RPMI7951 (cell line): ENCODE measurements at regions not wholly inside any gene's neighbourhood (a gene's known extent, or its start where the extent isn't known, plus 50 kb on each side); places are given as distances from the start of the nearest gene placed in this dataset.

Source experiments
- DNase-seq: peaks from one replicate; pipeline ENCODE4 v3.0.0-alpha.2; 2012; ENCODE audit warnings: low read depth

DNA sequence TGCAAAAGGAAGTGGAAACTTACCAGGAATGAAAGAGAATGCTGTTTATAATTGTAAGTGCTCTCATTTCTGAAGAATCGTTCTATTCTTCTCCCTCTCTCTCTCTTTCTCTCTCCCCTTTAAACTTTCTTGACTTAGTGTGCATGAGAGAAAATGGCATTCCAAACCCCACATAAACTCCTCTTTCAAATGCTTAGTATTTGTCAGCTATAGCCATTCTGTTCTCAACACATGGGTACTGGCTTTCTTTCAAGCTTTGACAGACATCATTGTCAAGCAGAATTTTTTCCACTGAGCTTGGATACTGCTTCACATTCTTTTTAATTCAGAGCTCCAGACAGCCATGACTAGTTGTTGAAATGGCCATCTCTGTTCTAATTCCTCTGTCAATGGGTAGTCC is 51.1 kb upstream of the PREP start:
- no peak for DNase-seq

DNA sequence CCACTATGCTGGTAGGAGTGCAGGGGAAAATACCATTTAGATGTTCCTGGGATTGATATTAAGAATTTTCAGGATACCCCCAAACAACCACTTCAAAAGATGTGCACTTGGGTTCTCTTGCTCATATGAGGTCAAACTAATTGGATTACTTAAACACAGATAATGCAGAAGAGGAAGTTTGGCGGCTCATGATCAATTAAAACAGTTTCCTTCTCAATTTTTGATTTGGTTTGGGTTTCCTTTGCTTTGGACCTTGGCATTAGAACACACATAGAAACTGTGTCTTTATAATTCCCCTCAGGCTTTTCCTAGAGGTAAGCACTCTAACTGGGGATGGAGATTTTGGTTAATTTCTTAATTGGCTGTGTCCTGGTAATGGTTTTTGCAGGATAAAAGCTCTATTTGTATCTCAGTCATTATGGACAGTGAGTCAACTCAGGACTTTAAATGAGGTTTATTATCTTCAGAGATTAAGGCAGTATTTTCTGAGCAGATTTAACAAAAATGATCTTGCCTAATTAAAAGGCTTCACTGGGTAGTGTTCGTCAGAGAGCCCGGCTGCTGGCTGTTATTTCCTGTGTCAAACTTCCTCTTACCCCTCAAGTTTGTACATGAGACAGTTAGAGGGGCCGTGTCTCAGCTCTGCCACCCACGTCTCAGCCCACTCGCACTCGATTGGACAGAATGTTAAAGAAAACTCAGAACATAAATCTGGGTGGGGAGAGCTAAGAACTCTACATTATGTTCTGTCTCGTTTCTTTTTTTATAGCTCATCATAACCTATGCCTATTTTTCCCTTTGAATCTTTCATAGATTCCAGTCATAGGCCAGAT is 50.3 kb upstream of the PREP start:
- peak; percentile 45 for DNase-seq
